GM21737 (cell line): ENCODE measurements at regions not wholly inside any gene's neighbourhood (a gene's known extent, or its start where the extent isn't known, plus 50 kb on each side); places are given as distances from the start of the nearest gene placed in this dataset.
"Not testable (repeated sequence)": the region's sequence is repeated elsewhere in the genome, so short reads cannot be mapped to it uniquely, and the experiment has no call there.

ENCODE experiments used
- ATAC-seq: cut with Tn5 transposase; IDR thresholded peaks from one replicate; pipeline ENCODE4 v1.9.1; 2021; ENCODE audit warnings: mild to moderate bottlenecking, moderate library complexity; ENCODE audit not compliant: unreplicated experiment

DNA sequence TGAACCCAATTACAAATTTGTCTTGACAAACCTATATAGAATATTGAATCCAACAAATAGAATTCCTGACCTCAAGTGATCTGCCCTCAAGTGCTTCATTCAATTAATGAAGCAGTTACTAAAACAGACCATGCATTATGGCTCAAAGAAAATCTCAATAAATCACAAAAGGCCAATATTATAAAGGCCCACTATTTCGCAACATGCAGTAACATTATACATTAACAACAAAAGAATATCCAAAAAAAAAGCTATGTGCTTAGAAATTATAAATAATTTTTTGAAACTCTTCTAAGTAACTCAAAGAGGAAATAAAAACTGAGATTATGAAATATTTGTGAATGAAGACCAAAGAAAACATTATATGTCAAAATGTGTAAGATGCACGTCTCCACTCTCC, 177.7 kb downstream of the ZNF674 start:
- no peak for ATAC-seq

DNA sequence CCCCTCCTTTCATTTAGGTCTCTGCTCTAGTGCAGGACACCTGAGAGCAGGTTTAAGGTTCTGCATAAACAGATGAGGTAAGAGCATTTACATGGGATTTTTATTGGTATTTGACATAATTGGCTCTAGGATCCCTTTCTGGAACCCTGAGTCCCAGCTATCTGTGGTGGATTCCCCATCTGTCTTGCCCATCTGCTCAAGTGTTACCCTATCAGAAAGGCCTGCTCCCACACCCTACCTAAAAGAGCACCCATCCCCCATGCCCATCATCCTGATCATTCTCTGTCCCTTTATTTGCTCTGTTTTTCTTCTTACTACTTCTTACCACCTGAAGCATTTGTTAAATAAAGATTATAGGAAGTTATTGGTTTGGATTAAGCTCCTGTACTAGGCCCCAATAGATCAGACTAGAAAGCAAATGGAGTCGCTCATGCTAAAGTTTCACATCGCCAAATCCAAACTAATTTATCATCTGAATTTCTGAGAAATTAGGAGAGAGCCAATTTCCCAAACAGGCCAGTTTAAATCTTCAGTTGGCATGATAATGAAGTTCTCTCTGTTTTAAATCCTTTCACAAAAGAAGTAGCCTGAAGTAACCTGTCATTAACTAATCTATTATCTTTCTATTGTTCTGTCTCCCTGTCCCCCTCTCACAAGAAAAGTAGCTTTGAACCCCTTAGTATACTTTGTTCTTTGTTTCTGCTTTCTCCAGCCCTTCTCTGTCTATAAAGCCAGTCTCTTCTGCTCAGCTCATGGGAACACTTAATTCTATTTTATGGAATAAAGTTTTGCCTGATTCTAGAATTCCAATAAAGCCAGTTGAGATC, 178.6 kb downstream of the ZNF674 start:
- ATAC-seq, result no peak

DNA sequence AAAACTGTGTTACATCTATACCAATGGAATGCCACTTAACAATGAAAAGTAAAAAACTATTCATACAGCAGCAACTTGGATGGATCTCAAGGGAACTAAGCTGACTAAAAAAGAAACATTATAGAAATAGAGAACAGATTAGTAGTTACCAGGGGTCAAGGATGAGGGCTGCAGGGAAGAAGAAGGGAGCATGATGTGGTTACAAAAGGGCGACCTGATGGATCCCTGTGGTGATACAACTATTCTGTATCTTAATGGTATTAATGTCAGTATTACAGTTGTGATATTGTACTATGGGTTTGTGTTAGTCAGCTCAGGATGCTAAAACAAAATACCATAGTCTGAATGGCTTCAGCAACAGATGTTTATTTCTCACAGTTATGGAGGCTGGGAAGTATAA, 190.7 kb downstream of the ZNF674 start:
- ATAC-seq, result no peak

- no peak for ATAC-seq
These were observed 203.4 kb downstream of the ZNF674 start for GRCh38 chrX:46341767-46342322.

GRCh38 chrX:46340696-46341095, 204.5 kb downstream of the ZNF674 start:
- ATAC-seq, result no peak

DNA sequence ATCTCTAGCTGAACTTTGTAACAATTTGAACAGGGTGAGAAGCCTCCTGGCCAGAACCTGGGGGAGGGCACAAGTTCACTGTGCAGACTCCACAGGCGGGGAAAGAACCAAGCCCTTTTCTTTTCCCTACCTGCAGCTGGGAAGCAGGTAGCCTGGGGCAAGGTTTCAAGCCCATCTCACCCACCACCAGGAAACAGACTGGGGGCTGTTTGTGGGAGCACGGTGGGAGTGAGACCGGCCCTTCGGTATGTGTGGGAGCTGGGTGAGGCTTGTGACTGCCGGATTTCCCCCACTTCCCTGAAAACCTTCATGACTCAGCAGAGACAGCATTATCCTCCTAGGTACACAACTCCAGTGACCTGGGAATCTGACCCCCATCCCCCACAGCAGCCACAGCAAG, 211.7 kb downstream of the ZNF674 start:
- ATAC-seq, result no peak

DNA sequence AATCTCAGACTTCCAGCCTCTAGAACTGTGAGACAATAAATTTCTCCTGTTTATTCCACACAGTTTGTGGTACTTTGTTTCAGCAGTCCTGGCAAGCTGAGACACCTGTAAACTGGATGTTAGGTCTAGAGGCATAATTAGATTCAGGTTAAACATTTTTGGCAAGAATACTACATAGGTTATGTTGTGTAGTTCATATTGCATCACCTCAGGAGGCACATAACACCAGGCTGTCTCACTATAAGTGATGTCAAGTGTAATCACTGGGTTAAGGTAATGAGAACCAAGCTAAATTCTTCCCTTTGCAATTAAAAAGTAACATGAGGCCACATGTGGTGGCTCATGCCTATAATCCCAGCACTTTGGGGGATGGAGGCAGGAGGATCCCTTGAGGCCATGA, 214.2 kb downstream of the ZNF674 start:
- ATAC-seq, result no peak

- ATAC-seq, result no peak
These were observed 214.7 kb downstream of the ZNF674 start for GRCh38 chrX:46330513-46330912.

- ATAC-seq, result no peak
These were observed 217.1 kb downstream of the ZNF674 start for GRCh38 chrX:46328133-46328532.

DNA sequence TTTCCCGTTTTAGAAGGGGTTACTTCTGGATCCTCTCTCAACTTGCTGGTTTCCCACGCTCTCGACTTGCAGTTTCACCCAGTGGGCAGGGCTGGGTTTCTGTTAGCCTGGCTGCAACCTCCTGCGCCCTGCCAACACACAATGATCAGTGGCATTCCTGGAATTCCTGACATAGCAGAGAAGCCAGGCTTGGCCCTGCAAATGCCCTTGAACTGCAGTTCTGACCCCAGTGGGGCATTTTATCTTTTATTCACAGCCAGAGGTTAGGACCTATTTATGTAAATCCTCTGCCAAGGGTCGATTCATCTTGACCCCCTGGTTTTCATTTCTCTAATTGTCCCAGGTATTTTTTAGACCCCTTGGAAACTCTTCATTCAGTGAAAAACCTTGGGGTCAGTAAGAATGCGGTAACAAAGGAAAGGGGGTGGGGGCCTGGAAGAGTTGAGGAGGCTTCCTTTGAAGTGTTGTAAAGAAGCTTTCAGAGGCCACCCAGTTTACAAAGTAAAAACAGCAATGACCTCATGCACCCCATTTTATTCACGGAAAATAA, 217.6 kb downstream of the ZNF674 start:
- ATAC-seq, result no peak

DNA sequence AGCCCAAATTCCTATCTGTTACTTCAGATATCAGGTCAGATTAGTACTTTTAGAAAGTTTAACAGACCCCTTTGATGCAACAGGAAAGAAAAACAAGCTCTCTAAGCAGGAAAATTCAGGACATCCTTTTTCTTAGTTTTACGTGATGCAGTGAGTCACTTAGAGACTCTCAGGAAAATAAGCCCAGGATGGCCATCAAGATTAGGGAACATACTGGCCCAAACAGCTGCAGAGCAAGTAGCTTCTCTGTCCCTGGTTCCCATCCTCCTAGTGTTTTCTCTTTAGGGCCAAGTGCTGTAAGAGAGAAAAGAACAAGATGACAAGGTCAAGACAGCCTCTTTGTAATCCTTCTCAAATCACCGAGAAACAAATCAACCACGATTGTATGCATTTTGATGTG, 219.1 kb downstream of the ZNF674 start:
- ATAC-seq, result no peak

DNA sequence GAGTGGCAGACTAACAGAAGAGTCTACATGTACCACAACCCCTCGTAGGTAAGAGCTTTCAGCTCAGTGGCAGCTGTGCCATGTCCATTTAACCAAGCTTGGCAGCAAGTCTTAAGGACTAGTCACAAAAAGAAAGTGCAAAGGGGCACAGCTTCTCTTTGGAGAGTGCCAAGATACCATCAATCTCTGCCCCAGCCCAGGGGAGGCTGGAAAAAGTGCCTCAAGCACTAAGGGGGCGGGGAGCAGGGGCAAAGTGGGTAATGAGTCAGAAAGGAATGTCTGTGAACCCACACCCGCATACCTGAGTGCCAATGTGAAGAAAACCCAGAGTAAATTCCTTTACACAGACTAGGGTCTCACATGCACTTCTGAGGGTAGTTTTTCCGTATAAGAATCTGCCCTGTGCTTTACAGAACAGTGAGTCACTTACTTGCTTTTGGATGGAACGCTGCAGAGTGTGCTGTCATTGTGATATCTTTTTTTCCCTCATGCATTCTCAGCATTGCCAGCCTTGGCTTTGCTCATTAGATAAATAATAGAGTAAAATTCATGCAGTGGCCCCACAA, 219.8 kb downstream of the ZNF674 start:
- ATAC-seq, result no peak

GRCh38 chrX:46324166-46324565, 221.1 kb downstream of the ZNF674 start:
- no peak for ATAC-seq

DNA sequence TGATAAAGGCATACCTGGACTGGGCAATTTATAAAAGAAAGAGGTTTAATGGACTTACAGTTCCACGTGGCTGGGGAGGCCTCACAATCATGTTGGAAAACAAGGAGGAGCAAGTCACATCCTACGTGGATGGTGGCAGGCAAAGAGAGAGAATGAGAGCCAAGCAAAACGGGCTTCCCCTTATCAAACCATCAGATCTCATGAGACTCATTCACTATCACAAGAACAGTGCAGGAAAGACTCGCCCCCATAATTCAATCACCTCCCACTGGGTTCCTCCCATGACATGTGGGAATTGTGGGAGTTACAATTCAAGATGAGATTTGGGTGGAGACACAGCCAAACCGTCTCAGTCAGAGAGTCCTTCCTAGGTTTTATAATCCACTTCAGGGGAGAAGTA, 222.3 kb downstream of the ZNF674 start:
- ATAC-seq, result not testable (repeated sequence)

GRCh38 chrX:46321676-46322075, 223.5 kb downstream of the ZNF674 start:
- ATAC-seq, result no peak

GRCh38 chrX:46319750-46320149, 225.5 kb downstream of the ZNF674 start:
- no peak for ATAC-seq

- no peak for ATAC-seq
These were observed 226.7 kb downstream of the ZNF674 start for GRCh38 chrX:46318551-46318950.

GRCh38 chrX:46317163-46317562, 228.1 kb downstream of the ZNF674 start:
- no peak for ATAC-seq

GRCh38 chrX:46311581-46312120, 233.6 kb downstream of the ZNF674 start:
- ATAC-seq, result no peak

GRCh38 chrX:46310815-46311497, 234.3 kb downstream of the ZNF674 start:
- ATAC-seq, result no peak

DNA sequence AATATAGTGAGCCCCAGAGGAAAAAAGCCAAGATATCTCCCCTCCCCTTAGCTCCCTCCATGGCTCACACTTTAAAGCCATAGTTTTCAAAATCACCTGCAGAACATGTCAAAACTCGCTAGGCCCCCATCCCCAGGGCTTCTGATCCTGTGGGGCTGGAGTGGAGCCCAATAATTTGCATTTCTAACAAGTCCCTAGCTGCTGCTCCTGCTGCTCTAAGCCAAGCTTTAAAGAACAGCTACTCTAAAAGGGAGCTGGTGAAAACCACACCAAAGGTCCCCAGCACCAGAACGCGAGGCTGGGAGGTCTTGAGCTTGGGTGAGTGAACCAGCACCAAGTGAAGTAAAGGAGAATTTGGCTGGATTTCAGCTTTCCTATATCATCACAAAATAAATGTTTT, 237.1 kb downstream of the ZNF674 start:
- no peak for ATAC-seq
